Fibroblast of lung (primary cell): ENCODE measurements at regions not wholly inside any gene's neighbourhood (a gene's known extent, or its start where the extent isn't known, plus 50 kb on each side); places are given as distances from the start of the nearest gene placed in this dataset.

Experiments used
- DNase-seq, 2 donors: peaks; one replicate each; pipeline versions ENCODE4 v3.0.0 to v3.0.0-alpha.2; 2010; ENCODE audit warnings: low read depth in 2 of 2
- H2AFZ ChIP-seq: 2 replicates; pipeline ENCODE4 v1.5.1; 2012; ENCODE audit warnings: low read length, control low read depth, inconsistent platforms
- H3K27ac ChIP-seq: 2 replicates; pipeline ENCODE4 v1.5.1; 2011; ENCODE audit warnings: low read length, control low read depth; ENCODE audit not compliant: insufficient read depth
- H3K27me3 ChIP-seq: 2 replicates; pipeline ENCODE4 v1.5.1; 2011; ENCODE audit warnings: mild to moderate bottlenecking, low read length; ENCODE audit not compliant: control insufficient read depth, insufficient read depth
- H3K36me3 ChIP-seq: 2 replicates; pipeline ENCODE4 v1.5.1; 2011; ENCODE audit warnings: low read length; ENCODE audit not compliant: control insufficient read depth, insufficient read depth
- H3K4me1 ChIP-seq: 2 replicates; pipeline ENCODE4 v1.5.1; 2011; ENCODE audit warnings: low read length; ENCODE audit not compliant: control insufficient read depth, insufficient read depth; ENCODE audit errors: extremely low read depth
- H3K4me2 ChIP-seq: 2 replicates; pipeline ENCODE4 v1.5.1; 2011; ENCODE audit warnings: low read length, control low read depth; ENCODE audit not compliant: insufficient read depth; ENCODE audit errors: extremely low read depth
- H3K4me3 ChIP-seq, 4 experiments: fragments of 200-600 bp in 1 of 4; sonication (generic) in 1 of 4; replicated peaks in 1 of 4; 2 replicates each; pipeline ENCODE4 v1.5.1; 2011 to 2016; ENCODE audit warnings: low read length in 4 of 4, low read depth in 3 of 4, mild to moderate bottlenecking in 3 of 4, control low read depth in 2 of 4, inconsistent platforms in 1 of 4, mixed read lengths in 1 of 4; ENCODE audit not compliant: insufficient read depth in 1 of 4; ENCODE audit errors: control extremely low read depth in 1 of 4
- H3K79me2 ChIP-seq: 2 replicates; pipeline ENCODE4 v1.5.1; 2012; ENCODE audit warnings: mild to moderate bottlenecking, low read length, inconsistent platforms; ENCODE audit not compliant: control insufficient read depth, insufficient read depth
- H3K9ac ChIP-seq: 2 replicates; pipeline ENCODE4 v1.5.1; 2011; ENCODE audit warnings: mild to moderate bottlenecking, low read length, control low read depth; ENCODE audit not compliant: insufficient read depth
- H3K9me3 ChIP-seq: 2 replicates; pipeline ENCODE4 v1.5.1; 2012; ENCODE audit warnings: low read depth, low read length; ENCODE audit not compliant: control insufficient read depth, insufficient read depth
- H4K20me1 ChIP-seq: 2 replicates; pipeline ENCODE4 v1.5.1; 2011; ENCODE audit warnings: low read length; ENCODE audit not compliant: control insufficient read depth, insufficient read depth; ENCODE audit errors: extremely low read depth
- EZH2 ChIP-seq: IDR thresholded peaks from 2 replicates; pipeline ENCODE4 v1.5.1; 2012; ENCODE audit warnings: low read length, control low read depth, mild to moderate bottlenecking; ENCODE audit errors: missing control alignments
- TF ChIP-seq, protein P1 (sequence below), 2 donors: IDR thresholded peaks in 1 of 2; conservative IDR thresholded peaks in 1 of 2; 1 replicate in 1 of 2; 2 replicates in 1 of 2; pipeline ENCODE4 v1.5.1; 2011 to 2012; ENCODE audit warnings: low read length in 2 of 2, control low read depth in 1 of 2, inconsistent platforms in 1 of 2, low read depth in 1 of 2, mild to moderate bottlenecking in 1 of 2

DNA sequence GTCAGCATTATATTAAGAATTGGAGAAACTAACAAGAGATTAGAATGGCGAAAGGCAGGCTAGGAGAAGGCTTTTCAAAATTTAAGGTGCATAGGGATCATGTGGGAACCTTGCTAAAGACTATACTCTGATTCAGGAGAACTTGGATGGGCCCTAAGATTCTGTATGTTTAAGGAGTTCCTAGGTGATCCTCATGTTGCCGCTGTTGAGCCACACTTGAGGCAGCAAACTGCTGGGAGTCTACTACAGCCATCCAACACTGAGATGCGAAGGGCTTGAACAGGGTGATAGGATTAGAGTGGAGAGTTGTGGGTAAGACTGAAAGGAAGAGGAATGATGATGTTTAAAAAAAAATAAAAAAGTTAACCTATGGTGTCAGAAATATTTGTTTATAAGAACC lies 1013.2 kb downstream of the MRPL39 start:
- Histone ChIP-seq H3K36me3 (no peaks in the 10 kb centered on the region), H3K27ac (no peak overlapping the region), H3K4me1 (no peaks in the 10 kb centered on the region), H3K79me2 (no peaks in the 10 kb centered on the region), H3K27me3 (no peaks in the 10 kb centered on the region), H3K4me2 (no peak overlapping the region), H4K20me1 (no peaks in the 10 kb centered on the region), H3K9me3 (no peaks in the 10 kb centered on the region), H3K9ac (no peak overlapping the region), H2AFZ (no peak overlapping the region), H3K4me3 (no peak overlapping the region)
- no peak for DNase-seq
- TF ChIP-seq, protein P1, sequence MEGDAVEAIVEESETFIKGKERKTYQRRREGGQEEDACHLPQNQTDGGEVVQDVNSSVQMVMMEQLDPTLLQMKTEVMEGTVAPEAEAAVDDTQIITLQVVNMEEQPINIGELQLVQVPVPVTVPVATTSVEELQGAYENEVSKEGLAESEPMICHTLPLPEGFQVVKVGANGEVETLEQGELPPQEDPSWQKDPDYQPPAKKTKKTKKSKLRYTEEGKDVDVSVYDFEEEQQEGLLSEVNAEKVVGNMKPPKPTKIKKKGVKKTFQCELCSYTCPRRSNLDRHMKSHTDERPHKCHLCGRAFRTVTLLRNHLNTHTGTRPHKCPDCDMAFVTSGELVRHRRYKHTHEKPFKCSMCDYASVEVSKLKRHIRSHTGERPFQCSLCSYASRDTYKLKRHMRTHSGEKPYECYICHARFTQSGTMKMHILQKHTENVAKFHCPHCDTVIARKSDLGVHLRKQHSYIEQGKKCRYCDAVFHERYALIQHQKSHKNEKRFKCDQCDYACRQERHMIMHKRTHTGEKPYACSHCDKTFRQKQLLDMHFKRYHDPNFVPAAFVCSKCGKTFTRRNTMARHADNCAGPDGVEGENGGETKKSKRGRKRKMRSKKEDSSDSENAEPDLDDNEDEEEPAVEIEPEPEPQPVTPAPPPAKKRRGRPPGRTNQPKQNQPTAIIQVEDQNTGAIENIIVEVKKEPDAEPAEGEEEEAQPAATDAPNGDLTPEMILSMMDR (conservative IDR thresholded peaks at IDR 0.05 in 1 of 2, IDR thresholded peaks at IDR 0.05 in 1 of 2; ENCODE audit: low read depth in 1 of 2, low read length in 2 of 2), result no peak
- no peak for TF ChIP-seq EZH2

DNA sequence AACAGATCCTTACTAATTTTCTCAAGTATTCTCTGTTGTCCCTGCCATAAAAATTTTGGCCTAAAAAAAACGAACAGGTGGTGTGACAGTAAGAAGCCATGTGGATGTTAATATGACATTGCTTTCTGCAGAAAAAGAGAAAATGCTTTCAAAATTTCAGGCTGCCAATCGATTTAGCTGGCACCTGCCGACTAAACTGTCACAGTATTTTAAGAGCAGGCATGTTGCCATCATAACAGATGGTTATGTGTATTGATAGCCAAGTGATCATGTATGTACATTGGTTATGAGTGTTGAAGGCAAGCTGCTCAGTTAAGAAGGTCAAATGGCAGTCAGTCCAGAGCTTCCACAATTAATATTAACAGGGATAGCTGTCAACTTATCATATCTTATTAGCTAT lies 1017.0 kb downstream of the MRPL39 start:
- H4K20me1 ChIP-seq, result no peaks in the 10 kb centered on the region
- H3K4me3 ChIP-seq, result no peak overlapping the region
- no peaks in the 10 kb centered on the region for H3K27me3 ChIP-seq
- TF ChIP-seq, protein P1 (conservative IDR thresholded peaks at IDR 0.05 in 1 of 2, IDR thresholded peaks at IDR 0.05 in 1 of 2; ENCODE audit: low read depth in 1 of 2, low read length in 2 of 2), result no peak
- TF ChIP-seq EZH2, result no peak
- no peaks in the 10 kb centered on the region for H3K36me3 ChIP-seq
- DNase-seq, result no peak
- H3K79me2 ChIP-seq, result no peaks in the 10 kb centered on the region
- no peak overlapping the region for H3K9ac ChIP-seq
- no peak overlapping the region for H3K27ac ChIP-seq
- no peak overlapping the region for H3K4me2 ChIP-seq
- H3K9me3 ChIP-seq, result no peaks in the 10 kb centered on the region
- no peak overlapping the region for H2AFZ ChIP-seq
- no peaks in the 10 kb centered on the region for H3K4me1 ChIP-seq

DNA sequence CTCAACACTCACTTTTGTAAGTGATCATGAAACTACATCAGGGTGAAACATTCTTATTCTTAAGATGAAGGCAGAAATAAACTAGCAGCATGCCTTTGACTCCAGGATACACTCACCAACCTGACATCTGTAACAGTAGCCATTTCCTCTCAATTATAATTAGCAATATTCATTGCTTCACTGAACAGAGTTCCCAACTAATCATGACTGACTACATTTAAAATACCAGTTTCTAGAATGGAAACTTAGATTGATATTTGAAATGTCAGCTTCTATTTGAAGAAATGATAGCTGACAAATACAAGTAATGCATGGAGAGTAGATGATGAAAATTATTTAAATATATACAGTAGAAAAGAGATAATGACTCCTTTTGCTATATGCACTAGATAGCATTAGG lies 1023.8 kb downstream of the MRPL39 start:
- no peaks in the 10 kb centered on the region for H4K20me1 ChIP-seq
- no peak overlapping the region for H2AFZ ChIP-seq
- no peaks in the 10 kb centered on the region for H3K79me2 ChIP-seq
- H3K4me3 ChIP-seq, result no peak overlapping the region
- no peak for TF ChIP-seq EZH2
- TF ChIP-seq, protein P1 (conservative IDR thresholded peaks at IDR 0.05 in 1 of 2, IDR thresholded peaks at IDR 0.05 in 1 of 2; ENCODE audit: low read depth in 1 of 2, low read length in 2 of 2), result no peak
- no peak overlapping the region for H3K4me2 ChIP-seq
- H3K27me3 ChIP-seq, result no peaks in the 10 kb centered on the region
- H3K27ac ChIP-seq, result no peak overlapping the region
- no peak overlapping the region for H3K9ac ChIP-seq
- H3K9me3 ChIP-seq, result no peaks in the 10 kb centered on the region
- no peaks in the 10 kb centered on the region for H3K36me3 ChIP-seq
- no peak for DNase-seq
- no peaks in the 10 kb centered on the region for H3K4me1 ChIP-seq
